NCI-H1105 treated with DMSO at 0.1 percent for 48 hours (cell line): ENCODE measurements at regions not wholly inside any gene's neighbourhood (a gene's known extent, or its start where the extent isn't known, plus 50 kb on each side); places are given as distances from the start of the nearest gene placed in this dataset.

ENCODE experiments used
- DNase-seq: peaks from one replicate; lab custom pipeline; 2025; lab: John Stamatoyannopoulos, UW

DNA sequence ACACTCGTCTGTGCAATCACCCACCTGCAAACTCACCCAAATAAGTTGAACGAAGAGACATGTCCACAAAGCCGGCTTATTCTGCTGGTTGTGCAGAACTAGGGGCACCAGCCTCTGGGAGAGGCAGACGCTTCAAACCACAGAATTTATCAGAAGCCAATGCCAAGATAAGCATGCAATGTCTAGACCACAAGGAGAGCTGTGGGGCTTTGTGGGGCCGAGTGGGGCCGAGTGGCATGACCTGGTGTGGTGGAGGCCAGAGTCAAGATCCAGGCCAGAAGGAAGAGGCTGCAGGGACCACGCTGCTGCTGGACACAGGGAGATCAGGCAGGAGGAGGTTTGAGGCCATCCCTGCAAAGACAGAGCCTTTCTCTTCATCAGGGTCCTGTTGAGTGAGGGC lies 259.0 kb downstream of the IRX2 start:
- DNase-seq = no peak

DNA sequence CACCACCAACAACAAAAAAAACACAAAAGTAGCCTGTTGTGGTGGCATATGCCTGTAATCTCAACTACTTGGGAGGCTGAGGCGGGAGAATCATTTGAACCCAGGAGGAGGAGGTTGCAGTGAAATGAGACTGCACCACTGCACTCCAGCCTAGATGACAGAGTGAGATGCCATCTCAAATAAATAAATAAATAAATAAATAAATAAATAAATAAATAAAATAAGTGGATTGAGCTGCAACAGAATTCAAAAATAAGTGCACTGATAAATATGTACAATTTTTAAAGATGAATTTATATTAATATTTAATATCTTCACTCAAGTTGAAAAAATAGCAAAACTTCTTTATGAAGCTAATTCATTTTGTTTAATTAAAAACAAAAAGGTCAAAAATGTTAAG lies 259.6 kb downstream of the IRX2 start:
- DNase-seq = no peak

DNA sequence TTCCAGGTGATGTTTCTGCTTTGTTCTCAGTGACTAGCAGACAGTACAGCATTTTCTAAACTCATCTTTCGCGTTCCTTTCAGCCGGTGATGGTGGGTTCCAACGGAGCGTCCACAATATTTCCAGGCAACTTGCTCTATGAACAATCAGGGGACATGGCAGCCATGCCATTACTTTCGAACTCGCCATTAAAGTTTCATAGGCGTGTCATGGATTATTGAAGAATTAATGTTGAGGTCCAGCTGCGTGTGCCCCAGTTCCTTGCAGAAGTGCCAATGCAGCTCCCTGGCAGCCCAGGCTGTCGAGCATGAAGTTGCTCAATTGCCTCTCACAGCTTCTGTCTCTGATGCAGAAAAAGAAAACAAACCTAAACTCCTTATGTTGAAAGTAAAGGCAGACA lies 262.2 kb downstream of the IRX2 start:
- DNase-seq = no peak

DNA sequence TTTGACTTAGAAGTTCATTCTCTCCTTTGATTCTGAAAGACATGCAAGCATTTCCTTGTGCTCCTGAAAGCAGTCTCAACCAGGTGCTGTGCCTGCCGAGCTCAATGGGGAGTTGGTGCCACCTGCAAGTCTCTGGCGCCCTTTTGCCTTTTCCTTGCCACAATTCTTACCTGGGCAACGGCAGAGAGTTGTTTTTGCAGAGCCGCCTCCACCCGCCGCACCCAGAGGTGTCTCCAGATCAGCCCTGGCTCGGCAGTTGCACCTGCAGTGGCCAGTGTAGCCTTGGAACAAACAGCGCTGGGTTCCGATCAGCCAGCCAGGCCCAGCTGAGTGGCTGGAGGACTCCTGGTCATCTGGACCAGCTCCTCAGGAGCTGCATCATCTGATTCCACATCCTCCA lies 262.9 kb downstream of the IRX2 start:
- no peak for DNase-seq

DNA sequence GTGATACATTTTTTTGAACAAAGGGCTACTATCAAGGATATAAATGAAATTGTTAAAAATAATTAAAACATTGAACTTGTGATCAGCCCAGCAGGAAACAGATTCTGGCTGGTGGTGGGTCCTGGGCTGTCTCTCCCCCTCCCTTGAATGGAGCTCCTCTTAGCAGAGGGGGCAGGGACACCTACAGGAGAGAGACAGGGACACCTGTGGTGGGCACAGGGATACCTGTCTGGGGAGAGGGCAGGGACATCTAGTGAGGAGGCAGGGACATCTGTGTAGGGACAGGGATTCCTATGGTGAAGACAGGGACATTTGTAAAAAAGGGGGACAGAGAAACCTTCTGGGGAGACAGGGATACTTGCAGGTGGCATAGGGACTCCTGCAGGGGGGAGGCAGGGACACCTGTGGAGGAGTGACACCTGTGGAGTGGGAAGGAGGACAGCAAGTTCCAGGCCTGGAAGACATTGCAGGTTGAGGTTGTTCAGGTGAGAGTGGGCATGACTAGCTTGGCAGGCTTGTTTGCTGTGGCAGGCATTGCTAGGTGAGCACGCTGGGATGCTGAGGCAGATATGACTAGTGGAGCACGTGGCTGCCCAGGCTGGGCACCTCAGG lies 264.2 kb downstream of the IRX2 start:
- no peak for DNase-seq

DNA sequence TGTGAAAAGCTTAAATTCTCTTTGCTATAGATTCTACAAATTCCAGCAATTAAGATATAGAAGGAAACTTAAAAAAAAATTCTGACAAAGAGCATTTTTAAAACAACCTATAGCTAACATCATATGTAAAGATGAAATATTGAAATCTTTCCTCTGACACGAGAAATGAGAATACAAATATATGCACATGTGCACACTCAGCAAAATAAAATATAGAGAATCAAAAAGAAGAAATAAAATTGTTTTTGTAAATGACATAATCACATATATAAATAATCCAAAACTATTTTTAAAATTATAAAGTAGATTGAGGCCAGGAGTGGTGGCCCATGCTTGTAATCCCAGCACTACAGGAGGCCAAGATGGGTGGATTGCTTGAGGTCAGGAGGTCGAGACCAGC lies 265.1 kb downstream of the IRX2 start:
- DNase-seq = no peak

DNA sequence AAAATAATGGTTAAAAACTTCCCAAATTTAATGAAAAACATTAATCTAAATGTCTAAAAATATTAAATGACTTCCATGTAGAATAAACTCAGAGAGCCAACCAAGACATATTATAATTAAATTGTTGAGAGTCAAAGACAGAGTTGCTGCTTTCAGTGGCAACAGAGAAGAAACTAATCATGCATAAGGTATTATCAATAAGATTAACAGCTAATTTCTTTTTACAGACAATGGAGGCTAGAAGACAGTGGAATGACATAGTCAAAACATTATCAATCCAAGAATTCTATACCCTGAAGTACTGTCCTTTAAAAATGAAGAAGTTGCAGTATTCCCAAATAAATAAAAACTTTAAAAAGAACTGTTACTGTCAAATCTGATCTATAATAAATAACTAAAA lies 268.7 kb downstream of the IRX2 start:
- no peak for DNase-seq

DNA sequence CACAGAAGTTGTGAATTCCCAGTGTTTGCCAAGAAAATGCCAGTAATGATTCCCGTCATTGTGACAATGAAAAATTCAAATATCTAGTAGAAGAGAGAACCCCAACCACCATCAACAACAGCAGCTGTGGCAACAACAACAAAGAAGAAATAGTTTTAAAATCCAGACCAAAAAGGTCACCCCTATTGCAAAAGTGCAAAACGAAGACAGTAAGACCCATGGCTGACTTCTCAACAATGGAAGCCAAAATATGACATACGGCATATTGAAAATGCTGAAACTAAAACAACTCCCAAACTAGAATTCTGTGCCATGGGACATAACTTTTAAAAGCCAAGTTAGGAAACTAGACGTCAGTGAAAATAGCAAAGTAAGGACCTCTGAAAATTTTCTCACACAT lies 270.6 kb downstream of the IRX2 start:
- no peak for DNase-seq

DNA sequence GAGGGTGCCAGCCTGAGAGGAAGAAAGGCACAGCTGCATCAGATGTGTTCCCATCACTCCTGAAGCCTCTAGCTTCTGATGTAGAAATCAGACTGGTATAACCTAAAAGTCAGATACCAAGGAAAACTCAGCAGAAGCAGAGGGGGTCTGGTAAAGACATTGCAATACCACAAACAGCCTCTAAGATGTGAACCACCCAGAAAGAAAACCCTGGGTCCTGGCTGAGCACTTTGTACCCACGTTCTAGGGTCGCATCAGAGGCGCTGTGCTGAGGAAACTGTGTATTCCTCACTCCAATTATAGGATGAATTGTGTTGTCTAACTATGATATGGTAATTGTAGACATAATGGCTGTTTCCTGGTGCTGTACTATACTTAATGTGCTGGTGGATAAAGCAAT lies 275.6 kb downstream of the IRX2 start:
- DNase-seq = no peak

DNA sequence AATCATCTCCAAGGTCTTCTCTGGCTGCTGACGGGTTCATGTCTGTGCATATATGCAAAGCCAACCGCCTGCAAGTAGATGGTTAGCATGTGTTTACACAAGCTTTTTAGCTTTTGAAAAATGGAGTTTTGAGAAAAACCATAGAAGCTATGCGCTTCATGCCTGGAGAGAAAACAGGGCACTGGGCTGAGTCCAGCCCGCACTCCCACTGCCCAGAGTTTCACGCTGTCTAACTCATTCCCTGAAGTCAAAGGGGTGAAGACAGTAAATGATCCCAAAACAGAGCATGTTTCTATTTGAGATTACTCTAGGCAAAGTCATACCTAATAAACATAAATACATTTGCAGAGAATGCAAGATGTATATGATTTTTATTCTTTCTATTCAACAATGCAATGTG lies 278.8 kb downstream of the IRX2 start:
- DNase-seq = no peak

DNA sequence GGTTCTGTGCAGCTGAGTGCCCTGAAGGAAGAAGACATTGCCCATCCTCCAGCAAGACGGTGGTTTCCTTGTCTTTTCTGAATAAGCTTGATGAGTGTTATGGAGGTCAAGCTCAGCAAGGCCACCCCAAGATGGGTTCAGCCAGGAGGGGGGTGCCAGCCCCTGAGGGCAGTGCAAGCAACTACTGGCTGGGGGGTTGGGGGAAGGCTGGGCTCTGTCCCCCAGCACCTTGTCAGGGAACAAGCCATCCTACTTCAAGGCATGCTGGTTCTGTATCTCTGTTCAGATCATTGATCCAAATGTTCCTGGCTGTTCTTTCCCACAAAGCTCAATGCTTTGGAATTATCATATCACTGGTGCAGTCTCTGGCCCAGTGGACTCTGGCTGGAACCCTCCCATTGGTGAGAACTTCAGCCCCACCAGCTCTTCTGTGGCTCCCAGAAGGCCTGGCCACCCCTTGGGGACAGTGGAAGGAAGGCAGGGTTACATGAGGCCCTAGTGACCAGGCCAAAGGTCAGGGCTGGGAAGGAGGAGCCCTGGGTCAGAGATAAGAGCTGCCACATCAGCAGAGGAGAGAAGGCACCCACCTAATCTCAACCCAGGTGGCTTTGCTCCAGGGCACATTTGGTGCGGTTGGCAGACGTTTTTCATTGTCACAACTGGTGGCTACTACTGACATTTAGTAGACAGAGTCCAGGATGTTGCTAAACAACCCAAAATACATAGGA lies 280.2 kb downstream of the IRX2 start:
- no peak for DNase-seq

DNA sequence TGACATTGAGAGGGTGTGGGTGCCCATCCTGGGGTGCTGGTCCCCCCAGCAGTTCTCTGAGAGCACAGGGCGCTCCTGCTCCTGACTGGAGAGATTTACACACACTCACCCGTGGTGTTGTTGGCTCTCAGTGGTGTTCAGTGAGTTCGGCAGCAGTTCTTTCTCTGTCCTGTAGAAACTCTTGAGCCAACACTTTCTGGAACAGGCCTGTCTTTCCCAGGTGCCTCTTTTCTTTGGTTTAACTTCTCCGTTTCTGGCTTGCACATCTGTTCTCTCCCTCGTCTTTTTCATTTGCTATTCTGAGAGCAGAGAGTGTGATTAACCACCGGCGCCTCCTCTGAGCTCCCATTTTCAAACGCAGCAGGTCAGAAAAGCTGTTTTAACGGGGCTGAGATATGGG lies 284.5 kb downstream of the IRX2 start:
- DNase-seq = no peak

DNA sequence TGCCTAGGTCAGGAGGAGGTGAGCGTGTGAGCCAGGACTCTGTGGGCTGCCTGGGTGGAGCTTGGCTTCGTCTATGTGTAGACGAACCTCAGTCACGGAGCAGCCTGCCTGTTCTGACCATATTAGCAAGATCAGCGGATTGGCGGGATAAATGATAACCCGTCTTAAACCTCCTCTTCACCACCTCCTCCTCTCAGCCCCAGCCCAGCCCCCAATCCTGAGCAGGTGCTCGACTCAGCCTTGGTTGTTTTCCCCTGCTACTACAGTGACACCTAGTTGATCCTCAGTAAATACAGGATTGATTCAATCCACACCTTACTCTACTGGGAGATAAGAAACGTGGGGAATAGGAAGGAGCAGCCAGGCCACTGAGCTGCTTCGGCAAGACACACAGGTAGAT lies 286.1 kb downstream of the IRX2 start:
- DNase-seq = no peak

DNA sequence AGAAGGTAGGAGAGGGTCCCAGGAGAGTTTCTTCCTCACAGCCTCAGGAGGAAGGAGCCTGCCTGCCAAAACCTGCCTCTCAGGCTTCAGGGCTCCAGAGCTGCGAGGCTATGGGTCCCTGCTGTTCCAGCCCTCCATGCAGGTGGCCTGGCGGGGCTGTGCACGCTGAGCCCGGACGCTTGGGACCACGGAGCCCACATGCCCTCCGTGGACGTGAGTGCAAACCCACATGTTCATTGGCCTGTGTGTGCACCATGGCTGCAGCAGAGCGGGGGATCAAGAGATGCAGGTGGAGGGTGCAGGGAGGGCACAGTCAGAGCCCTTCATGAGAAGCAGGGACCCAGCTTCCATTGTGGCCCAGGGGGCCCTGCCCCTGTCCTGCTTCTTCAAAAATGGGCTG lies 287.3 kb downstream of the IRX2 start:
- no peak for DNase-seq

DNA sequence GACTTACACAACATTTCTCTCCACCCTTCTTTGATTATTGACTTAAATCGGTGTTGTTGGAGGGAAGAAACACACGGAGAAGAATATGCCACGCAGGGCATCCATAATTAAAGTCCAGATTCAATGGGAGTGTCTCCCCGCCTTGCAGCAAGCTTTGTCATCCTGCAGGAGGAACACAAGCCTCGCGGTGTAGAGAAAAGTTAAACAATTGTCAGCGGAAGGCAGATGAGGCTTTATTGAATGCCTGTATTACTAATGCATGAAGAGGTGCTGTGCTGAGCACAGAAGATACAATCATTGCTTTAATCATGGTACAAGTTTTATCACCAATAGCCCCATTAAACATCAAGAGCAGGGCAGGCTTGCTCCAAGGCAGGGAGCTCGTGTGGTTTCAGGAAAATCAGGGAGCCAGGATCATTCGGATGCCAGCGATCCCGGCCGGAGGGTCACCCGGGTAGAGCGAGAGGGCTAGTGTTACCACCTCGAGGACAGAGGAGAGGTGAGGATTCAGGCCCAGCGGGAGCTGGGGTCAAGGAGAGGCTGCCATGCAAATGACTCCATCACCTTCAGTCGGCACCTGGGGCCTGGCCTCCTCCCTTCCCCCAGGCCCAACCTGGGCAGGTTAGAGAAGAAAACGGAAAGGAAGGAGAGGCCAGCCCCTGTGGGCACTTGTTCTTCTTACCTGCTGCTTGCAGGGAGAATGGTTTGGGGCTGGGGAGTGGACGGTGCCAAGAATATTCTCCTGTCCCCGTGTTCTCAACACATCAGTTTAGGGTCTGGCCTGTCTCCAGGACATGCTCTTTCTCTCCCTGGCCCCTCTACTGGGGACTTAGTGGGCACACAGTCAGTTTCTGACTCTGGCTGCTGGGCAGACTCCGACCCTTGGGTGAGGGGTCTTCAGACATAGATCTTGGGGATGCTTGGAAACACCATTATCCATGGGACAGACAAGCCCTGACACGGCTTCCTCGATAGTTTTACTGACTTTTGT lies 289.5 kb downstream of the IRX2 start:
- no peak for DNase-seq

DNA sequence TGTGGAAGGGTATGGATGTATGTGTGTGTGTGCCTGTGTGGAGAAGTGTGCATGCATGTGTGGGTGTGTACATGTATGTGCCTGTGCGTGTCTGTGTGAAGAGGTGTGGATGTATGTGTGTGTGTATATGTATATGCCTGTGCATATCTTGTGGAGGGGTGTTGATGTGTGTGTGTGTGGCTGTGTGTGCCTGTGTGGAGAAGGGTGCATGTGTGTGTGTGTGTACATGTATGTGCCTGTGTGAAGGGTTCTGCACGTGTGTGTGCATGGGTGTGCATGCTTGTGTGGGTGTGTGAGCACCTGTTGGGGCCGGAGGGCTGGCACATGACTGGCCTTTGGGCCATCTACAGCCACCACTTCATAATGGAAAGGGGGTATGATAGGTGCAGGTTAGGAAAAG lies 291.4 kb downstream of the IRX2 start:
- DNase-seq = no peak

DNA sequence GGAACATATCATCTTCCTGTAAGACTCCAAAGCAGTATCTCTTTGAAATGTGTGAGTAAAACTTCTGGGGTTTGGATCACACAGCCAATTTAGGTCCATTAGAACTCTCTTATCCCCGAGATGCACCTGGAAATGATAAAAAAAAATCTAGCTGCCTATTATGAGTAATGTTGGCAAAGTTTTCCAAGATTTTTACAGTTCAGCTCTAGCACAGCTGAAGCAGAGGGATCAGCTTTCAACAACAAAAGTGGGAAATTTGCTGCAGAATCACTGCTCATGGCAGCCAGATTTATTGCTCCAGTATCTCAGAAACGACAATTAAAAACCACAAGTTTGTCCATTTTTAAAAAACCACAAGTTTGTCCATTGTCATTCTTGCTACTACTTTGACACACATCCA lies 292.2 kb downstream of the IRX2 start:
- no peak for DNase-seq

DNA sequence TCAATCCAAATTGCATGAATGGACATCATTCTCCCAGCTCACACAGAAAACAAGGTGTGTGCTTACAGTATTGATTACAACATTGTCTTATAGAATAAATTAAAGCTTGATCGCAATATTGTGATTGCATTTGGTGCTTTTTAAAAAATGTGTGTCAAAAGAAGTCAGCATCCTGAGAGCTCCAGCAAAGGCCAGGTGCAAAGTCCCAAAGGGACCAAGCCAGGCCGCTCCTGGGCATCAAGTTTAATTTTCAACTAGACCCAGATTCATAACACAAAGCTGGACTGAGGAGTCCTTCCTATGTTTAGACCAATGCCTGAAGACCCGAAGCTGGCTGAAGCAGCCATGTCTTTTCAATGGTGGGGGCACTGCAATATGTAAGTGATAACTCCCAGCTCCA lies 295.6 kb downstream of the IRX2 start:
- no peak for DNase-seq

DNA sequence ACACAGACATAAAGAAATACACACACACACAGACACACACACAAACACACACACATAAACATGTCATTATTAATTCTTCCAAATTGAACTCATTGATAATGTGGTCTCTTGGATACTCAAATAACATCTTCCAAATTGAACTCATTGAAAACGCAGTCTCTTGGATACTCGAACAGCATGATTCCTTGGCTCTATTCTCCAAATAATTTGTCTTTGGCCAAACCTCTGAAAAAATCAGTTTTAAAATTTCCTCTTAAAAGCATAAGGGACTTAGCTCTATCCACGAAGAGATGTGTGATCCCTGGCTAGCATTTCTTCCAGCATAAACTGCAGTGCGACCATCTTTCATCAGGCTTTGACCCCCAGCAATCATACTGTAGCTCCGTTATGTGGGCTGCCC lies 296.6 kb downstream of the IRX2 start:
- DNase-seq = no peak

DNA sequence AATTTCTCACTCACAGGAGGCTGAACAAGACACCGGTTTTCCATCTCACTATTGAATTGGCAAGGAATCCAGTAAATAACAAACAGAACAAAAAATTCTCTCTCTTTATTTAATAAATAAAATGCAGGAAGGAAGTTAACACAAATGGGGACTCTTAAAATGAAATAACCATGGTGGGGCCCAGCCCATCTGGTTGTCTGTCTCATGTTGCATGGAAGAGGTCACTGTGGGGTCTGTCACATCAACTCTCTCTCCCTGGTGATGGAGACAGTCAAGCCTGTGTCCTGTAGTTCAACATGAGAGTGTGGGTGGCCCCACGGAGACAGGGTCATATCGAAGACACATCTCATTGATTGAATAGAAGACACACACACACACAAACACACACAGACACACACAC lies 297.7 kb downstream of the IRX2 start:
- no peak for DNase-seq

DNA sequence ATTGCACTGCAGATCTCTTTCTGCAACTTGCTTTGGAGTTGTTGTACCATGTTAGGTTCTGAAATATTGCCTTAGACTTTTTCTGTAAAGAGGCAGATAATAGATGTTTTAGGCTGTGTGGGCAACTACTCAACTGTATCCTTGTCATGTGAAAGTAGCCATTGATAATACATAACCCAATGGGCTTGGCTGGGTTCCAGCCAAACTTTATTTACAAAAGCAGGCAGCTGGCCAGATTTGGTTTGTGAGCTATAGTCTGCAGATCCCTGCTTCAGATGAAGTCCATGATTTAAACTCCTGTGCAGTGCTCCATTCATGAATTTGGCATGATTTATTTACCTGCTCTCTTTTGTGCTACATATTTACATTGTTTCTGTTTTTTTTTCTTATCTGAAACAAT lies 300.4 kb downstream of the IRX2 start:
- peak; percentile 89 for DNase-seq

DNA sequence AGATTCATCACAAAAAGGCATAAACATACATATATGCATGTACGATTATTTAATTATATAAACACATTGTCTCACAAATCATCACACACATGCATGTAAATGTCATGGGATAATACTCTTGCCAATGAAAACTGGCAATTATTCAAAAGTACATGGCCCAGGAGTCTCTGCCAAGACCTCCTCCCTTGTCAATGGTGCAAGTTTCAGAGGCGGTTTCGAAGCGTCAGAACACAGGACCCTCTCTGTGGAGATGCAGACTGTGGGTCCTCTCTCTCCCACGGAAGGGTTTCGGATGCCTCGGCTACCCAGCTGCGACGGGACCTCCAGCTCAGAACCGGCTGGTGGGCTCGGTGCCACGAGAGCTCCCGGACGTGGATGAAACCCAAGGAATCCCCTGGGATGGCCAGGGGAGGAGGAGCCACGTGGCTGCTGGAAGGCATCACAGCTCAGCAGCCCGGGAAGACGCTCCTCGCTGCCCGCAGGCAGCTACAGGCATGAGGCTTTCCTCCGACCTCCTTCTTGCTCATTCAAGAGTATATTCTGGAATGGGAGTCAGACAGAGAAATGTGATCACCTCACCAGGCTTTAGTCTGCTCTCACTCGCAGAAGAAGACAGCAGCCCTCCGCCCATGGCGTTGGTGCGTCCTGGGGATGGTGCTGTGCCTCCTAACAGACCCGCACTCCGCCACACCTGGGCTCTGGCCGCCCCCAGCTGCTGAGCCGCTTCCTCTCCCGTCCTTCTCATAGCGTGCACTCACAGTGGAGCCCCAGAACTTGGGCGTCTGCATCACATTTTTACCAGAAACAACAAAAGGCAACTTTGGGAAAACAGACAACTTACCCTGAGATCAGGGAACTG lies 308.8 kb downstream of the IRX2 start:
- DNase-seq = no peak
